Fibroblast of villous mesenchyme (primary cell): ENCODE measurements at regions not wholly inside any gene's neighbourhood (a gene's known extent, or its start where the extent isn't known, plus 50 kb on each side); places are given as distances from the start of the nearest gene placed in this dataset.

Experiments used
- DNase-seq: peaks from one replicate; pipeline ENCODE4 v3.0.0-alpha.2; 2010; ENCODE audit warnings: low read depth
- H3K4me3 ChIP-seq: 2 replicates; pipeline ENCODE4 v1.5.1; 2011; ENCODE audit warnings: low read depth, mild to moderate bottlenecking, low read length
- CTCF ChIP-seq: IDR thresholded peaks from 2 replicates; pipeline ENCODE4 v1.5.1; 2012; ENCODE audit warnings: low read depth, mild to moderate bottlenecking, low read length; ENCODE audit not compliant: insufficient read depth

- H3K4me3 ChIP-seq: no peak overlapping the region
- peak; percentile 44 for TF ChIP-seq CTCF
- peak; percentile 53 for DNase-seq
Observed at GRCh38 chr13:111460548-111461444, 140.4 kb downstream of the TEX29 start.

GRCh38 chr13:111461445-111462149, 141.2 kb downstream of the TEX29 start:
- TF ChIP-seq CTCF: no peak
- no peak for DNase-seq
- no peak overlapping the region for H3K4me3 ChIP-seq

- H3K4me3 ChIP-seq: no peak overlapping the region
- no peak for DNase-seq
- no peak for TF ChIP-seq CTCF
Observed at GRCh38 chr13:111462221-111462764, 141.9 kb downstream of the TEX29 start.

GRCh38 chr13:111462944-111463343, 142.5 kb downstream of the TEX29 start:
- no peak for TF ChIP-seq CTCF
- H3K4me3 ChIP-seq: no peak overlapping the region
- no peak for DNase-seq

- DNase-seq: no peak
- TF ChIP-seq CTCF: no peak
- H3K4me3 ChIP-seq: no peak overlapping the region
Observed at GRCh38 chr13:111467111-111467890, 146.9 kb downstream of the TEX29 start.
